M059J (cell line): ENCODE measurements at regions not wholly inside any gene's neighbourhood (a gene's known extent, or its start where the extent isn't known, plus 50 kb on each side); places are given as distances from the start of the nearest gene placed in this dataset.
"Not testable (repeated sequence)": the region's sequence is repeated elsewhere in the genome, so short reads cannot be mapped to it uniquely, and the experiment has no call there.

Source experiments
- DNase-seq: peaks from one replicate; pipeline ENCODE4 v3.0.0-alpha.2; 2012; ENCODE audit warnings: low read depth

- no peak for DNase-seq
These were observed 142.3 kb upstream of the TBX3 start for GRCh38 chr12:114826244-114826643.

GRCh38 chr12:114823724-114824123, 139.7 kb upstream of the TBX3 start:
- DNase-seq, result no peak

GRCh38 chr12:114821570-114821969, 137.6 kb upstream of the TBX3 start:
- DNase-seq, result no peak

GRCh38 chr12:114820796-114821195, 136.8 kb upstream of the TBX3 start:
- DNase-seq, result no peak

- DNase-seq, result no peak
These were observed 133.8 kb upstream of the TBX3 start for GRCh38 chr12:114817571-114818425.

- DNase-seq, result no peak
These were observed 131.2 kb upstream of the TBX3 start for GRCh38 chr12:114815026-114815795.

- DNase-seq, result peak; percentile 84
These were observed 129.1 kb upstream of the TBX3 start for GRCh38 chr12:114812858-114813761.

- DNase-seq, result no peak
These were observed 128.4 kb upstream of the TBX3 start for GRCh38 chr12:114812384-114812783.

- peak; percentile 36 for DNase-seq
These were observed 125.1 kb upstream of the TBX3 start for GRCh38 chr12:114809097-114809496.

- not testable (repeated sequence) for DNase-seq
These were observed 117.4 kb upstream of the TBX3 start for GRCh38 chr12:114801381-114801780.

GRCh38 chr12:114800566-114800965, 116.6 kb upstream of the TBX3 start:
- peak; percentile 82 for DNase-seq

- DNase-seq, result peak; percentile 92
These were observed 115.9 kb upstream of the TBX3 start for GRCh38 chr12:114799574-114800487.

- no peak for DNase-seq
These were observed 110.1 kb upstream of the TBX3 start for GRCh38 chr12:114794049-114794558.

- no peak for DNase-seq
These were observed 106.3 kb upstream of the TBX3 start for GRCh38 chr12:114790276-114790675.

GRCh38 chr12:114789821-114790220, 105.8 kb upstream of the TBX3 start:
- DNase-seq, result no peak

GRCh38 chr12:114789276-114789675, 105.3 kb upstream of the TBX3 start:
- no peak for DNase-seq

- no peak for DNase-seq
These were observed 100.6 kb upstream of the TBX3 start for GRCh38 chr12:114784526-114784925.

- DNase-seq, result no peak
These were observed 99.2 kb upstream of the TBX3 start for GRCh38 chr12:114783089-114783618.

GRCh38 chr12:114780746-114781399, 96.9 kb upstream of the TBX3 start:
- DNase-seq, result no peak

GRCh38 chr12:114779647-114780046, 95.7 kb upstream of the TBX3 start:
- DNase-seq, result no peak
